Adrenal gland (tissue), 9 donors: ENCODE measurements at regions not wholly inside any gene's neighbourhood (a gene's known extent, or its start where the extent isn't known, plus 50 kb on each side); places are given as distances from the start of the nearest gene placed in this dataset.

Experiments used
- DNase-seq, 7 donors: peaks; one replicate each; pipeline ENCODE4 v3.0.0-alpha.2; 2019 to 2020
- H3K27ac ChIP-seq, 5 donors: fragments of 200-600 bp; sonication (generic) in 4 of 5; 1 replicate in 3 of 5; 2 replicates in 2 of 5; pipeline versions ENCODE4 v1.5.1 to v1.8.0; 2016 to 2020; ENCODE audit warnings: mild to moderate bottlenecking in 1 of 5
- H3K27me3 ChIP-seq: fragments of 200-600 bp; 2 replicates; pipeline ENCODE4 v1.8.0; 2021
- H3K36me3 ChIP-seq, 2 donors: fragments of 200-600 bp; replicated peaks in 1 of 2; 1 replicate in 1 of 2; 2 replicates in 1 of 2; pipeline versions ENCODE4 v1.5.1 to v1.8.0; 2018 to 2022
- H3K4me1 ChIP-seq, 2 donors: fragments of 200-600 bp; replicated peaks in 1 of 2; 1 replicate in 1 of 2; 2 replicates in 1 of 2; pipeline versions ENCODE4 v1.5.1 to v1.8.0; 2018 to 2021
- H3K4me3 ChIP-seq, 4 donors: fragments of 200-600 bp; sonication (generic) in 3 of 4; one replicate each; pipeline ENCODE4 v1.5.1; 2016 to 2018
- H3K9me3 ChIP-seq, 3 donors: fragments of 200-600 bp; sonication (generic) in 1 of 3; replicated peaks in 1 of 3; 1 replicate in 2 of 3; 2 replicates in 1 of 3; pipeline versions ENCODE4 v1.5.1 to v1.8.0; 2016 to 2021
- CTCF ChIP-seq, 6 experiments: fragments of 450-650 bp in 4 of 6; fragments of 200-600 bp in 2 of 6; sonication (generic) in 1 of 6; IDR thresholded peaks; 1 replicate in 5 of 6; 2 replicates in 1 of 6; pipeline versions ENCODE4 v1.5.1 to v1.8.0; 2016 to 2021; ENCODE audit warnings: antibody characterized with exemption in 6 of 6, mild to moderate bottlenecking in 2 of 6, moderate library complexity in 1 of 6
- POLR2A ChIP-seq, 2 donors: fragments of 450-650 bp; IDR thresholded peaks; one replicate each; pipeline ENCODE4 v1.6.1; 2017; ENCODE audit warnings: antibody characterized with exemption in 2 of 2, mild to moderate bottlenecking in 2 of 2, moderate library complexity in 1 of 2
- WGBS, 4 donors: extraction: QIAGEN DNeasy Blood & Tissue Kit in 2 of 4; methylation state at CpG; one replicate each; pipeline versions ENCODE4 v1.1.5 to v1.1.7; 2013 to 2017; 5-methylcytosine and 5-hydroxymethylcytosine counted together
- intact Hi-C, 2 donors: fragments of 100-400 bp; cut with DNase I; formaldehyde crosslinking; loops; one replicate each; pipeline versions ENCODE4 v1.14.1 to v1.15.0; 2022 to 2023
- donor health status: healthy with polysubstance abuse.
- donor health status: Bipolar disorder and iron deficiency.
- donor health status: DM: yes; HTN: yes; CAD: no.
- donor health status: DM: no; HTN: no; CAD: no.
- donor health status: DM: no; HTN: no; CAD: no.

DNA sequence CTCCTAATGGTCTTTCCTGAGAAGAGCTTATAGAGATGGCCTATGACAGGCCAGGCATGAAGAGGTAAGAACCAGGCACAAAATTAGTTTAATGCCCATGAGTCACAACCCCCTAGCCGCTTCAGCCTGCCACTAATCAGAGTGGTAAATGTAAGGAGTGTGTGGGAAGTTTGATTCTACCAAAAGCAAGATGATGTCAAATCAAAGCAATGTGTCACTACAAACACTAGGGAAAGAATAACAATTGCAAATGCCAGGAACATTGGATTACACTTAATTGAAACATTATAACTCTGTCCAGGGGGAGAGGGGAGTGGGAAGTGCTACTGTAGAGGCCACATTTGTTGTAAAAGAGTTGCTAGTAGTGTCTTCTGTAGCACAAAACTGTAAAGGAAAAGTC lies 596.6 kb upstream of the AGTR1 start:
- H3K4me1 ChIP-seq: no peaks in the 10 kb centered on the region
- DNase-seq: no peak
- no peaks in the 10 kb centered on the region for H3K27me3 ChIP-seq
- no peak overlapping the region for H3K4me3 ChIP-seq
- no peaks in the 10 kb centered on the region for H3K36me3 ChIP-seq
- 53 to 80% (median 64%) methylated on average over 1 of the region's 1 CpG for WGBS, 4 donors
- H3K9me3 ChIP-seq: no peaks in the 10 kb centered on the region
- intact Hi-C loops: no loop called here
- H3K27ac ChIP-seq: no peak overlapping the region
- TF ChIP-seq POLR2A (IDR thresholded peaks at IDR 0.05): no peak
- TF ChIP-seq CTCF (IDR thresholded peaks at IDR 0.05): no peak

DNA sequence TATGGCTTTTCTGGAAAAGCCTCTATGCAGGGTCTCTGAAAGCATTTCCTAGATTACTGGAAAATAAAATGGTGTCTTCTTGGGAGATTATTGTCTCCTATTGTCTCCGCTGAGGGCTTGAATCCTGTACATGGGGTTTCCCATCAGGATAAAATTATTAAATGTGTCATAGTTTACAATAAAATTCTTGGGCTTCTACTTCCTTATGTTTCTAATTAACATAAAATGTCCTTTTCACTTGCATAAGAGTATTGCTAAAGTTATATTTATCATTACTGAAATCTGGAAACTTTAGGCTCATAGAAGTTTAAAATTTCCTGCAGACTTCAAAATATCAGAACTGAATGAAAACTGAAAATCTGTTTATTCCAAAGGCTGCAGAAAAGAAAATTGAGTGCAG lies 595.5 kb upstream of the AGTR1 start:
- H3K4me3 ChIP-seq: no peak overlapping the region
- H3K27me3 ChIP-seq: no peaks in the 10 kb centered on the region
- WGBS, 4 donors: 86 to 100% (median 95%) methylated on average over 1 of the region's 1 CpG
- no peaks in the 10 kb centered on the region for H3K4me1 ChIP-seq
- DNase-seq: no peak
- intact Hi-C loops: no loop called here
- no peak overlapping the region for H3K27ac ChIP-seq
- TF ChIP-seq POLR2A (IDR thresholded peaks at IDR 0.05): no peak
- TF ChIP-seq CTCF (IDR thresholded peaks at IDR 0.05): no peak
- H3K36me3 ChIP-seq: no peaks in the 10 kb centered on the region
- no peaks in the 10 kb centered on the region for H3K9me3 ChIP-seq

DNA sequence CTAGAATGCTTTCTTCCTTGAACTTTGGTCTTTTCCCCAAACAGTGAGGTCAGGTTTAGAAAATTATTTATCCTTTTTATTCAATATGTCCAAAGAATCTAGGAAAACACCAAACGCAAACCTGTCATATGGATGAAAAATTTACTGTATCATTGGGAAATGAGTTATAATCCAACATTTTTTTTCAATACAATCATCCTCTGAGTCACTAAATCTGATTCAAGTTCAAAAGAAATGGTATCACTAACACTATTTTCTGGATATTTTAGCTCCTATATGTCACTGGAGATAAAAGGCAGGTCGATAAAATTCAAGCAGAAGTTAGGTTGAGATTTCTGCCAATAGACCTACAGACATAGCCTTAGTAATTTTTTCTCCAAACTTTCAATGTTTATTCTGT lies 591.6 kb upstream of the AGTR1 start:
- Histone ChIP-seq H3K27me3 (no peaks in the 10 kb centered on the region), H3K36me3 (no peaks in the 10 kb centered on the region), H3K4me3 (no peak overlapping the region), H3K9me3 (no peaks in the 10 kb centered on the region), H3K27ac (no peak overlapping the region), H3K4me1 (no peaks in the 10 kb centered on the region)
- DNase-seq: no peak
- WGBS, 4 donors: 46 to 53% (median 50%) methylated on average over 2 of the region's 2 CpGs
- TF ChIP-seq CTCF (IDR thresholded peaks at IDR 0.05) (no peak), POLR2A (IDR thresholded peaks at IDR 0.05) (no peak)
- intact Hi-C loops: no loop called here

- Histone ChIP-seq H3K27me3 (no peaks in the 10 kb centered on the region), H3K4me3 (no peak overlapping the region), H3K4me1 (no peaks in the 10 kb centered on the region), H3K36me3 (no peaks in the 10 kb centered on the region), H3K9me3 (no peaks in the 10 kb centered on the region), H3K27ac (no peak overlapping the region)
- intact Hi-C loops: no loop called here
- no peak for DNase-seq
- TF ChIP-seq CTCF (IDR thresholded peaks at IDR 0.05): no peak
- no peak for TF ChIP-seq POLR2A (IDR thresholded peaks at IDR 0.05)
- WGBS, 4 donors: 48 to 57% (median 56%) methylated on average over 2 of the region's 2 CpGs
Observed at GRCh38 chr3:148126956-148127355, 570.7 kb upstream of the AGTR1 start.
